ENCODE measurements at regions not wholly inside any gene's neighbourhood (a gene's known extent, or its start where the extent isn't known, plus 50 kb on each side); places are given as distances from the start of the nearest gene placed in this dataset.

DNA sequence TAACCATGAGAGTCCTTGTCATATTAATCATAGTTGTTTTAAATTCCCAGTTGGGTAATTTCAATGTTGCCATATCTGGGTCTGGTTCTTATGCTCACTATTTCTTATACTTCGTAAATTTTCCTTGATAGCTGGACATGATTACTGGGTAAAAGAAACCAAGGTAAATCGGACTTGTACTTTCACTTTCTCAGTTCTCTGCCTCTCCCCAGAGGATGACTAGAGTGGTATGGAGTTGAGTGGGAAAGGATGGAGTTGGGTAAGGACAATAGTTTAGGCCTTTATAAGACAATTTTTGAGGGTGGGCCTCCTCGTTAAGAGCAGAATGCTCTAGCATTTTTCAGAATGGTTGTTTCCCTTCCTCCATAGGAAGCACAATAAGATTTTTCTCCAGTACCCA is 106.1 kb downstream of the CRPPA start:
- ChIA-PET POLR2A (ENCODE audit: unreplicated experiment) (no interaction called here), CTCF (no interaction called here)
- no peaks in the 10 kb centered on the region for H3K9me3 ChIP-seq (ENCODE audit: control insufficient read depth, insufficient read depth, low read length)
- dilution Hi-C loops (cut with HindIII; ENCODE audit: low sequenced_read_pairs, unreplicated experiment) (no loop called here), intact Hi-C loops (cut with micrococcal nuclease) (no loop called here), in situ Hi-C loops (cut with MboI; ENCODE audit: low sequenced_read_pairs) (no loop called here)
- H3K4ac ChIP-seq (ENCODE audit: low read depth, low read length), result no peak overlapping the region
- H3K9ac ChIP-seq (ENCODE audit: low read depth, low read length), result no peak overlapping the region
- no CpG with 5 or more reads among the region's 3 CpGs for WGBS, 2 experiments (ENCODE audit: extremely low coverage in 2 of 2, insufficient read length in 1 of 2)
- H3K4me1 ChIP-seq (ENCODE audit: control insufficient read depth, insufficient read depth, low read length), result 0 out of 2 replicates have a peak, but pooled peaks cover 3% of the 10 kb centered on the region
- no peak overlapping the region for H4K5ac ChIP-seq (ENCODE audit: low read depth, low read length)
- no peak overlapping the region for H2AK9ac ChIP-seq (replicated peaks; ENCODE audit: low read depth, low read length, poor library complexity)
- H4K91ac ChIP-seq (ENCODE audit: insufficient read depth, low read depth, low read length), result no peak overlapping the region
- H2AFZ ChIP-seq (replicated peaks; ENCODE audit: low read length, poor library complexity), result no peak overlapping the region
- H3K4me3 ChIP-seq (ENCODE audit: insufficient read depth, low read depth, low read length), result no peak overlapping the region
- no peak for DNase-seq
- H3K27ac ChIP-seq (ENCODE audit: insufficient read depth, low read length), result no peak overlapping the region
- H2BK120ac ChIP-seq (ENCODE audit: low read depth, low read length), result no peak overlapping the region
- no peak overlapping the region for H2BK15ac ChIP-seq (ENCODE audit: low read depth, low read length)
- TF ChIP-seq FOS (IDR thresholded peaks at IDR 0.05; ENCODE audit: low read depth, low read length), result no peak
- TF ChIP-seq, protein P1, sequence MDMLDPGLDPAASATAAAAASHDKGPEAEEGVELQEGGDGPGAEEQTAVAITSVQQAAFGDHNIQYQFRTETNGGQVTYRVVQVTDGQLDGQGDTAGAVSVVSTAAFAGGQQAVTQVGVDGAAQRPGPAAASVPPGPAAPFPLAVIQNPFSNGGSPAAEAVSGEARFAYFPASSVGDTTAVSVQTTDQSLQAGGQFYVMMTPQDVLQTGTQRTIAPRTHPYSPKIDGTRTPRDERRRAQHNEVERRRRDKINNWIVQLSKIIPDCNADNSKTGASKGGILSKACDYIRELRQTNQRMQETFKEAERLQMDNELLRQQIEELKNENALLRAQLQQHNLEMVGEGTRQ (IDR thresholded peaks at IDR 0.05; ENCODE audit: low read depth, low read length), result no peak
- no peak for TF ChIP-seq RAD21 (IDR thresholded peaks at IDR 0.05; ENCODE audit: low read length)
- no peak for TF ChIP-seq RCOR1 (IDR thresholded peaks at IDR 0.05; ENCODE audit: insufficient replicate concordance, low read length)
- no peak for TF ChIP-seq SMC3 (IDR thresholded peaks at IDR 0.05; ENCODE audit: low read depth, low read length)
- no peak for TF ChIP-seq MAZ (IDR thresholded peaks at IDR 0.05; ENCODE audit: borderline replicate concordance, low read depth, low read length)
- H3K23ac ChIP-seq (ENCODE audit: low read depth, low read length), result no peak overlapping the region
- H3K9me1 ChIP-seq (ENCODE audit: insufficient read depth, low read length), result no peaks in the 10 kb centered on the region
- H4K20me1 ChIP-seq (ENCODE audit: insufficient read depth, low read length), result no peaks in the 10 kb centered on the region
- no TSS peak for BruUV-seq (replicated peaks)
- H4K8ac ChIP-seq (ENCODE audit: low read depth in 2 of 2, low read length in 2 of 2), result no peak overlapping the region
- H2BK5ac ChIP-seq (ENCODE audit: low read depth, low read length, poor library complexity, severe bottlenecking), result no peak overlapping the region
- H3K27me3 ChIP-seq (ENCODE audit: control insufficient read depth, insufficient read depth, low read length), result no peaks in the 10 kb centered on the region
- no peak overlapping the region for H3K56ac ChIP-seq (ENCODE audit: extremely low read depth, insufficient read depth, low read length)
- ATAC-seq (ENCODE audit: low read depth), result no peak
- no peaks in the 10 kb centered on the region for H3K79me1 ChIP-seq (ENCODE audit: low read depth in 1 of 2, low read length in 2 of 2)
- H3K14ac ChIP-seq (replicated peaks; ENCODE audit: low read depth, low read length), result no peak overlapping the region
- no peaks in the 10 kb centered on the region for H3K36me3 ChIP-seq (ENCODE audit: control insufficient read depth, insufficient read depth, low read length)
- H3K18ac ChIP-seq (ENCODE audit: low read depth, low read length), result no peak overlapping the region
- H3K4me2 ChIP-seq (ENCODE audit: low read depth, low read length), result no peak overlapping the region
- H2BK20ac ChIP-seq (ENCODE audit: low read depth, low read length), result no peak overlapping the region
- H2AK5ac ChIP-seq (ENCODE audit: low read depth, low read length), result no peak overlapping the region
